ENCODE measurements at regions not wholly inside any gene's neighbourhood (a gene's known extent, or its start where the extent isn't known, plus 50 kb on each side); places are given as distances from the start of the nearest gene placed in this dataset.

DNA sequence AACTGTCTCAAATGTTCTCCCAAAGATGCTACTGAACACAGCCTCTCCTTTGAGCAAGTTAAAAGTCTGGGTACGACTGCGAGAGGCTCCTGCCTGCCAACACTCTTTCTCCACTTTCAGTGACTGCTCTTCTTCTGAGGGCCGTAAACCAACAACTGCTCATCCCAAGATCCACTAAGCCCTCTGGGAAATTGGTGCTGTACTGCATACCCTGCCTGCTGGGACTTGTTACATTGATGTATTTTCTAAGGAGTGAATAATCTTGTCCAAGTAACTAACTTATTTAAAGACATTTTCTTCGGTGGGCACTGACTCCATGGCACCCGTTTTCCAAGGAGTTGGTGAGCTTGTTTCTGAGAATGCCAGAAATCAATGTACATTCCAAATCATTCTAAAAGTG lies 87.2 kb downstream of the ZNF280B start:
- no peak for DNase-seq (ENCODE audit: low spot score)

DNA sequence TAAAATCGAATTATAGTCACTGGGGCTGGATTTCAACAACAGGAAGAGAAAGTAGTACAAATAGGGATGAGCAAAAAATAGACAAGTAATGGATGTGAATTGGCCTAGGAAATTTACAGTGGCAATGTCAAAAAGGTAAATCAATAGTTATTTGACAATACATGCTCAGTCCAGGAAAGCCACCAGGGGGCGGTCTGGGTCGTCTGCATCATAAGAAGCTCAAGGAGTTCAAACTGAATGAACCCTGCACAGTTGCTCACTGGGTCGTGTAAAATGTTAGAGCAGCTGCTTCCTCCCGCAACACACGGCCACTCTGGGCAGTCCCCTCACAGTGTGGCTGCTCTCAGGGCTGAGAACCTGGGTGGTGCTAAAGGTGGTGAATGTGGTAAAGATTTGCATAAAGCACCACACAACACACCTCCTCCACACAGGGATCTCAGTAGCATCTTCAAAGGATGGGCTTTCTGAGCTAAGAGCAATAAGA lies 85.9 kb downstream of the ZNF280B start:
- peak; percentile 65 for DNase-seq (ENCODE audit: low spot score)

GRCh38 chr22:22423681-22424080 lies 84.9 kb downstream of the ZNF280B start:
- no peak for DNase-seq (ENCODE audit: low spot score)

- no peak for DNase-seq (ENCODE audit: low spot score)
These were observed 84.2 kb downstream of the ZNF280B start for GRCh38 chr22:22424210-22424800.

- no peak for DNase-seq (ENCODE audit: low spot score)
These were observed 83.6 kb downstream of the ZNF280B start for GRCh38 chr22:22424956-22425355.

DNA sequence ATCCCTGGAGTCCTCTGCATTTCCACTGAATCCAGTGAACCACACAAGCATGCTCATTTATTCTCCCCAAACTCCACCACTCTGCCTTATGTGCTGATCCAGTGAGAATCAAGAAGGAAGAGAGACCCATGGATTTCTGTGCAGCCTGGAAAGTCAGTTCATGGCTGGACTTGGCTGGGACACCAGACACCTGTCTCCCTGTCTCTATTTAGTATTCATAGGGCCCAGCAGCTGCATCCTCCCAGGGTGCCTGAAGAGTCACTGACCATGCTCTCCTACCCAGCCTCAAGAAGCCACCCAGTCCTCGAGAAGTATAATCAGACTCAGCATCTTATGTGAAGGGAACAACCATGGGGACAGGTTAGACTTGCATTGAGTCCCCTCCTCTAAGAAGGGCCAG lies 83.2 kb downstream of the ZNF280B start:
- DNase-seq (ENCODE audit: low spot score): no peak

DNA sequence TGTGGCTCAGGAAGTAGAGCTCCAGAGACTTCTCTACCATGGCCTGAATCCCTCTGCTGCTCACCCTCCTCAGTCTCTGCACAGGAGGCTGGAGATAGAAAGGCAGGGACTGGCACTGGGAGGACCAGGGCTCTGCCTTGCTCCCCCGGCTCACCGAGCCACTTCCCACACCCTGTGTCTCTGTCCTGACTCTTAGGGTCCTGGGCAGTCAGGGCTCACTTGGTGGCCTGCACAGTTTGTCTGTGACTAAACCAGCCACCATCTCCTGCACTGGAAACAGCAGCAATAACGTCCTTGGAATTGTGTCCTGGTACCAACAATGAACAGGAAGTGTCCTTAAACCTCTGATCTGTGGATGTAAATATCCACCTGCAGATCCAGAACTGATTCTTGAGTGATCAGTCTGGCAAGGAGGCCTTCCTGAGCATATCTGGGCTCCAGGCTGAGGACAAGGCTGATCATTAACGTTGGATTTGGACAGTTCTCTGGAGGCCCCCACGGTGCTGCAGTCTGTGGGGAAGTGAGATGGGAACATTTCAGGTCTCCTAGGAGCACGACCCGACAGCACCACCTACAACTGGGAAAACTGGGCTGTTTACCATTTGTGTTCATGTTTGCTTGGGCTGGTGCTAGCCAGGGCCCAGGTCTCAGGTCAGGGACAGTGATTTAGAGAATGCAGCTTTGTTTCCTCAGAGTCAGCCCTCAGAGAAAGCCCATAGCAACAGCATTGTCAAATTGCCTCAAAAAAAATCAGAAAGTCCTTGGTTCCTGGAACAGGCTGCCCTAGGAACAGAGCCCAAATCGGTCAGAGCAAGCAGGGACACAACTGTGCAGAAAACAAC lies 82.5 kb downstream of the ZNF280B start:
- DNase-seq (ENCODE audit: low spot score): no peak

DNA sequence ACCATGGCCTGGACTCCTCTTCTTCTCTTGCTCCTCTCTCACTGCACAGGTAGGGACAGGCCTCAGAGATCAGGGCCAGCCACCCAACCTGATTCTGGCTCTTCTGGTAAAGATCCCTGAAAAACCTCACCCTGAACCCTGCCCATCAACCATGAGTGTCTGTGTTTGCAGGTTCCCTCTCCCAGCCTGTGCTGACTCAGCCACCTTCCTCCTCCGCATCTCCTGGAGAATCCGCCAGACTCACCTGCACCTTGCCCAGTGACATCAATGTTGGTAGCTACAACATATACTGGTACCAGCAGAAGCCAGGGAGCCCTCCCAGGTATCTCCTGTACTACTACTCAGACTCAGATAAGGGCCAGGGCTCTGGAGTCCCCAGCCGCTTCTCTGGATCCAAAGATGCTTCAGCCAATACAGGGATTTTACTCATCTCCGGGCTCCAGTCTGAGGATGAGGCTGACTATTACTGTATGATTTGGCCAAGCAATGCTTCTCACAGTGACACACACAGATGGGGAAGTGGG lies 80.9 kb downstream of the ZNF280B start:
- no peak for DNase-seq (ENCODE audit: low spot score)

DNA sequence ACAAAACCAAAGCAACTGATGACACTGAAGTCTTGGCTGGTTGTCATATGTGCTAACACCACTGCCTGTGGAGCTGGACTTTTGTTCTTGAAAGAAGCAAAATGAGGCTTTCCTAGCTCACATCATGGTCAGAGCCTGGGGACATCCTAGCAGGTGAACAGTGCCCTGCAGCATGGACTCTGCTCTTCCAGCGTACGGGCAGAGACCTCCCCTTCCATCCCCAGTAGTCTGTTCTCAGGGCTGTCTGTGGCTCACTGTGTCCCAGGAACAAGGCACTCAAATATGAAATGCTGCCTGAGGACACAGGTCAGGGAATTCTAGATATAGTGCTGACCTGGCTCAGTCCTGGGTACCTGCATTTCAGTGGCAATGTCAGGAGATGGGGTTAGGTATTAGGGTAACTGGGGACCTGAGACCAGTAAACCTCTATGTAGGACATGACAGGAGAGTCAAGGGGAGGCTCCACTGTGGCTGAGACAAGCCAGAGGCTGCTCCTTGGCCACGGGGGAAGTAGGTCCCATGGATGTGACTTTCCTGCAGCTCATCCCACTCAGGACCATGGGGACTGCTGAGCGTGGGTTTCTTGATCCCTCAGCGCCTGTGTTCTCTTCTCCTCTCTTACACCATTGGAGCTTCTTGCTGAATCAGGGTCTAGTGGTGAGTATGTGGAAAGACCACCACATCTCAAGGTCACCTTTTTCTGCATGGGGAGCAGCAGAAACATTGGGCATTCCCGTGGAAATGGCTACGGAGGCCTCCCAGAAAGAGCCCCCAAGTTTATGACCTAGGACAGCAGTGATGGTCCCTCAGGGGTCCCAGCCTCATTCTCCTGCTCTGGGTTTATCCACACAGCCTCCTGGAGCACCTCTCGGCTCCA lies 80.1 kb downstream of the ZNF280B start:
- DNase-seq (ENCODE audit: low spot score): no peak

GRCh38 chr22:22429369-22430108 lies 79.0 kb downstream of the ZNF280B start:
- DNase-seq (ENCODE audit: low spot score): no peak

DNA sequence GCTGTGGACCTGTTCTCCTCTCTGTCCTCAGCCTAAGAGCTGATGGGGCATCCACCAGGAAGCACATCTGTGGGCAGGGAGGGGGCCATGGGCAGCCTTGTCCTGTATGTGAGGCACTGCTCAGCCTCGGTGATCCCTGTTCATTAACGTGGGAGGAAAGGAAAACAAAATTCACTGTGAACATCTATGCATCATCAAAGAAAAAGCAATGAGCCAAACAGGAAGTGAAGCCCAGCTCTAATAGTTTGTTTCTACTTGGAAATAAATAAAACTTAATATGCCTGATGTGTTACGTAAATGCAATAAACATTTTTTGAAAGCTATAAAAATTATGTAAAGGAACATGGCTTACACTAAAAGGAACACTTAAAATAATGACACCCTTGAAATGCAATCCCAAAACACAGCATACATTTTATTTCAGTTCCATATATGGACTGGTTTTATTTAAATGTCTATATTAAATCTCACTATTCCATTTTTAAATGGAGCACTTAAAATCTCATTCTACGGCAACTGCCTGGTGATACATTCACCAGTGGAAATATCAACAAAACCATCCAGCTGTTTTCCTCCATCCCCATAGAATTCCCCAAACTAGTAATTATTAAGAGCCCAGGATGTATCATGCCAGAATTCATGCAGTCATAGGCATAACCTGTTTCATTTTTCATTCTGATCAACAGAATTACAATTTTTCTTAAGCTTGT lies 78.3 kb downstream of the ZNF280B start:
- DNase-seq (ENCODE audit: low spot score): no peak

- peak; percentile 65 for DNase-seq (ENCODE audit: low spot score)
These were observed 77.0 kb downstream of the ZNF280B start for GRCh38 chr22:22431271-22432220.

DNA sequence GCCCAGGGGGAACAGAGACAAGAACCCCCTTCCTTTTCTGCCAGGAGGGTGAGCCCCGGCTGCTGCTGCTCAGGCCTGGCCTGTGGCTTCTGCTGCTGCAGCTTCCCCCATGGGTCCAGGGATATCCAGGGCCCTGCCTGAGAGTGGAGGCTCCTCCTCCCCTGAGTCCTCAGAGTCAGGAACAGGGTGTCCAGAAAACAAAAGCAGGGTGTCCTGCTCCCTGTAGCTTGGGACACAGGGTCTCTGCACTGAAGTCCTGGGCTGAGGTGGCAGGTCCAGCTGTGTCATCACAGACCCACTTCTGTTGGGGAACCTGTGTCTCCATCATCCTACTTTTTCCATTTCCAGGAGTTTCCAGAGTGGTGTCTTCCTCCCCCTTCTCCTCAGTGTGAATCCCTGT lies 76.1 kb downstream of the ZNF280B start:
- no peak for DNase-seq (ENCODE audit: low spot score)

GRCh38 chr22:22432937-22433336 lies 75.6 kb downstream of the ZNF280B start:
- DNase-seq (ENCODE audit: low spot score): no peak

DNA sequence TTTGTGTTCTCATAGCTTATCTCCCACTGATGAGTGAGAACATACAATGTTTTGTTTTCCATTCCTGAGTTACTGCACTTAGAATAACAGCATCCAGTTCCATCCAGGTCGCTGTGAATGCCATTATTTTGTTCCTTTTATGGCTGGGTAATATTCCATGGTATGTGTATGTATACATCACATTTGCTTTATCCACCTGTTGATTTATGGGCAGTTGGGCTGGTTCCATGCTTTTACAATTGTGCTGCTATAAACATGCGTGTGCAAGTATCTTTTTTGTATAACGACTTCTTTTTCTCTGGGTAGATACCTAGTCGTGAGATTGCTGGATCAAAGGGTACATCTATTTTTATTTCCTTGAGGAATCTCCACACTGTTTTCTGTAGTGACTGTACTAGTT lies 74.8 kb downstream of the ZNF280B start:
- no peak for DNase-seq (ENCODE audit: low spot score)

Data from activated CD4-positive, alpha-beta T cell treated with anti-CD3 and anti-CD28 coated beads, Interleukin-2, Interleukin-4, amounts not matched to agents 100 ng/mL and 50 ng/mL, durations not matched to agents 16 hours and 8 hours (primary cell).